Hematopoietic multipotent progenitor cell treated with erythropoietin and hydrocortisone succinate and interleukin-3 and kit ligand, for 8 days (in vitro differentiated cells): ENCODE measurements at regions not wholly inside any gene's neighbourhood (a gene's known extent, or its start where the extent isn't known, plus 50 kb on each side); places are given as distances from the start of the nearest gene placed in this dataset.
"Not testable (repeated sequence)": the region's sequence is repeated elsewhere in the genome, so short reads cannot be mapped to it uniquely, and the experiment has no call there.

Experiments
- DNase-seq: peaks from one replicate; pipeline ENCODE4 v3.0.0-alpha.2; 2015

GRCh38 chr6:834866-835265 lies 141.9 kb upstream of the EXOC2 start:
- DNase-seq = no peak

GRCh38 chr6:834190-834589 lies 141.3 kb upstream of the EXOC2 start:
- DNase-seq = no peak

DNA sequence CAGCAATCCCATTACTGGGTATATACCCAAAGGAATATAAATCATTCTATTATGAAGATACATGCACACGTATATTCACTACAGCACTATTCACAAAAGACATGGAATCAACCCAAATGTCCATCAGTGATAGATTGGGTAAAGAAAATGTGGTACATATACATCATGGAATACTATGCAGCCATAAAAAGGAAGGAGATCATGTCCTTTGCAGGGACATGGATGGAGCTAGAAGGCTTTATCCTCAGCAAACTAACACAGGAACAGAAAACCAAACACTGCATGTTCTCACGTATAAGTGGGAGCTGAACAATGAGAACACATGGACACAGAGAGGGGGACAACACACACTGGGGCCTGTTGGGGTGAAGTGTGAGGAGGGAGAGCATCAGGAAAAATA lies 139.9 kb upstream of the EXOC2 start:
- DNase-seq = not testable (repeated sequence)

- DNase-seq = no peak
Measured at GRCh38 chr6:830667-831327, 137.9 kb upstream of the EXOC2 start.

GRCh38 chr6:829656-830055 lies 136.7 kb upstream of the EXOC2 start:
- DNase-seq = no peak

DNA sequence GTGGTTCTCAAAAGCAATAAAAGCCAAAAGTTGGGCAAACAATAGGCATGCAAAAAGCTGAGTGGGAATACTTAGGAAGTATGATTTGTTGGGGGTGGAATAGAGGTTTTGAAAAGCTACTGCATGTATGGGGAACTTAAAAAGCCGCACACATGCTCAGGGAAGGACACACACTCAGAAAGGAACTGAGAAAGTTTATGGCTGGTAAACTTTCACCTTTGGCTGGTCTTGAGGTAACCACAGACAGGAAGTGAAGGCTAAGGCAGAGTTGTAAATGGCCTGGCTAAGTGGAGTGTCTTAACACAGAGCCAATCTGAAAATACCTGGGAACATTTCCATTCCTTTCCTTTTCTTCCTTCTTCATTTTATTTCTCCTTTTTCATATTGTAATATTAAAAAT lies 134.5 kb upstream of the EXOC2 start:
- no peak for DNase-seq

DNA sequence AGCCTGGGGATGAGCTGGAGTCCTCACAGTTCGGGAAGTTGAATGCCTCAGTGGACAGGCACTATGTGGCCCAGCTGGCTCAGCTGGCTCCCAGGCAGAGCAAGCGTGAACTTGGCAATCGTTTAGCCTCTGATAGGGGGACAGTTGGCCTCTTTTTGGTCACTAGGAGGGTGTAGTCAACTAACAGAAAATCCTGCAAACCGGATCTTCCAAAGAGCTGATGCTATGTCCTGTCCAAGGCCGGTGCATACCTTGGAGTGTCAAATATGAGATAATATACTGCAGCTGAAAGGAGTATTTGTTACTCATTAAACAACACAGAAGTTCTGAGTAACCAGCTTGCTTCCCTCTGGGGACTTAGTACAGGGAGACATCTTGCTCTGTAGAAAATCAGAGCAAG lies 126.2 kb upstream of the EXOC2 start:
- DNase-seq = no peak

DNA sequence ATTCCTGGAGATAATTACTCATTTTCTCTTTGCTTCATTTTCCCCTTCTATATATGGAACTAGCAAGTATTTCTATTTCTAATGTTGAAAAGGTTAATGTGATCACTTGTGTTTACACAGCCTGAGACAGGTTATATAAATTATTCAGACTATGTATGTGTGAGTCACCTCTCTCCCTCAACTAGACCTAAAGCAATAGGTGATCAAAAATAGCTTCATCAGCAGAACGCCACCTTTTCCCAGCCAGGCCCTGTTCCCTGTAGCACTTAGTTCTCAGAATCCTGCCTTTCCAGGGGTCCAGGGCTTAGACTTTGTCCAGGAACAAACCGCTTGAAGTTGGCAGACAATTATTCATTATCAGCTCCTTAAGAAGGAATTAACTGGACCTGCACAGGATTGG lies 125.3 kb upstream of the EXOC2 start:
- DNase-seq = no peak

GRCh38 chr6:816510-817084 lies 123.7 kb upstream of the EXOC2 start:
- peak; percentile 11 for DNase-seq

DNA sequence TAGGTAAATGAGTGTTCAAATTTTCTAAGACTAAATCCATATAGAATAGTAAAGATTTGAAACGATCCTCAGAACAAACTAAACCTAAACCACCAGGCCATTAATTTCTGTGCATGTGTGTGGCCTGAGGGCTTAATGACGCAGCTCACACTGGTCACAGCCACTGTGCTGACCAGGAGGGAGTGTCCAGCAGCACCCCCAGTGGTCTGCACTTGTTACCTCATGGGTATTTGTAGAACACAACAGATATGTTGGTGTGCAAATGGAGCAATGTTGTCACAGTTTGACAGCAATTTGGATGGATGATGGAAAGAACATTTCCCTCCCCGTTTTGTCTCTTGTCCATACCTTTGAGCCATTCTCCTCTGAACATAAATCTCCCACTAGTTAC lies 122.4 kb upstream of the EXOC2 start:
- no peak for DNase-seq

DNA sequence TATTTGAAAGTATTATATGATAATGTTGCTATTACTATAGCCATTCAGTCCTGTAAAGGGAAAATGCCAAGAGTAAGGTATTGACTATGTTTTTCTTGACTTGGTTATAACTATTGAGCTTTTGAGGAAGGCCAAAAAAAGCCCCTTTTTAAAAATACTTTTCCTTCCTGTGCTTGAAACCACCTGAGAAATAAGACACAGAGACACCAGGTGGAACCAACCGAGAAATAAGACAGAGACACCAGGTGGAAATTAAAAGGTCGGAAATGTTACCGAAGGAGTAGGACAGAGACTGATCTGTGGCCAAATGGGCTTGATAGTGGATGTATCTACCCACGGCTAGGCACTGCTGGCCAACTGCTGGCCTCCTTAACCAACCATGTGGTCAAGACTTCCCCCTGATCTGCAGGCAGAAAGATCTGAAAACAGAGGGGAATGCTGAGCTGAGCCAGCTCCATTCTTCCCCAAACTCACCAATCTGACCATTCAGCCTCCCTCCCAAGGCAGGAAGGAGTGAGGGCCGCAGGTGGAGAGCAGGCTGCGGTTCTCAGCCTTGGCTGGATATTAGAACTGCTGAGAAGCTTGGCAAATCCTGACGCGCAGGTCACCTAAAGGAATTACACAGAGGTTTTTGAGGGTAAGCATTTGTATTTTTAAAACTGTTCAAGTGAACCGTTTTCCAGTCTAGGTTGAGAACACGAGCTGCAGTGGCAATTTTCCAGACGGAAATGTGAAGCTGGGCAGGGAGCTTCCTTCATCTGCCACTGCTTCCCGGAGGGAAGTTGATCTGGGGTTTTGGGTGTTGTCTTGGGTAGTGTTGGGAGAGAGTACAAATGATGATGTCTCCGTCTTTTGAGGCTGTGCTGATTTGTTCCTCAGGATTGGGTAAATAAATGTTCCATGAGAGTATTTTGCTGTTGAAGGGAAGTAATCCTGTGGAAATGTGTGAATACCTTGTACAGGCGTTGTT lies 121.7 kb upstream of the EXOC2 start:
- DNase-seq = no peak

GRCh38 chr6:811831-812230 lies 118.9 kb upstream of the EXOC2 start:
- no peak for DNase-seq

GRCh38 chr6:811191-811590 lies 118.3 kb upstream of the EXOC2 start:
- no peak for DNase-seq

- DNase-seq = no peak
Measured at GRCh38 chr6:804771-805170, 111.8 kb upstream of the EXOC2 start.

DNA sequence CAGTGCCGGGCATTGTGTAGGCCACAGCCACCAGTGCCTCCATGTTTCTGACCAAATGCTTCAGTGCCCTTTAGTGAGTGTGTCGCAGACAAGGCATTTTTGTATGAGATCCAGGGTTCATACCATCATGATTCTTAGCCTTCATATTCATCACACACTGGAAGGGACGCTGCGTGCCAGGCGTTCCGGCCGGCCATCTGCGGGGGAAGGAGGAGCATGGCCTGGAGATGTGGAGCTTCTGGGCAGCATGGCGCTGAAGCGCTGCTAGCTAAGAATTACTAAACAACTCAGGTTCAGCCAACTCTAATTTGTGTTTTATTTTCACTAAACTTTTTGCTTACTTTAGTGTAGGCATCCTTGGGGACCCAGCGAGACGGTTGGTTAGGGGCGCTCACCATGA lies 111.4 kb upstream of the EXOC2 start:
- no peak for DNase-seq

DNA sequence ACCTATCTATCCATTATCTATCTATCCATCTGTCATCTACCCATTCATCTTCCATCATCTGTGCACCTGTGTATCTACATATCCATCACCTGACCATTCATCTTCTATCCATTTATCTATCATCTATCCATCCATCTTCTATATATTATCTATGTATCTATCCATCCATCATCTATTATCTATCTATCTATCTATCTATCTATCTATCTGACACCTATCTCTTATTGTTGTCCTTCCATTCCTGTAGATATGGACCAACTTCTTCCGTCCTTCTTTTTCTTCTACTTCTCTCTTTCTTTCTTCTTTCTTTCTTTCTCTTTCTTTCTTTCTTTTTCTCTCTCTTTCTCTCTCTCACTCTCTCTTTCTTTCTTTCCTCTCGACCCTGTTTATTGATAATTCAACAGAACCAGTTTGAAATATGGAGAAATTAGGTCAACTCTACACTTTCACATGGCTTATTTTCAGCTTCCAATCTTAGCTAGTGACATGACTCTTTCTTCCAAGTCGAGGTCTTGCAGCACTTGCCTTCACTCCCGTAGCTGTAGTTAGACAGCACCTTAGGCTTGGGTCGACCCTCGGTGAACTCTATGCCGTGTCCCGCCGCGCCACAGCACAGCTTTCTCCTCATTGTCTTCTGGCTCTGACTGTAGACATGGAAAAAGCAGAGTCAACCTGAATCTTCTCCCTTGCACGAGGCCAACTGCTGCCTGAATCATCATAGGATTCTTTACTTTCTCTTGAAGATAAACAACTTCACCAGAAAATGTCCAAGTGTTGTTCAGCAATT lies 110.4 kb upstream of the EXOC2 start:
- no peak for DNase-seq

DNA sequence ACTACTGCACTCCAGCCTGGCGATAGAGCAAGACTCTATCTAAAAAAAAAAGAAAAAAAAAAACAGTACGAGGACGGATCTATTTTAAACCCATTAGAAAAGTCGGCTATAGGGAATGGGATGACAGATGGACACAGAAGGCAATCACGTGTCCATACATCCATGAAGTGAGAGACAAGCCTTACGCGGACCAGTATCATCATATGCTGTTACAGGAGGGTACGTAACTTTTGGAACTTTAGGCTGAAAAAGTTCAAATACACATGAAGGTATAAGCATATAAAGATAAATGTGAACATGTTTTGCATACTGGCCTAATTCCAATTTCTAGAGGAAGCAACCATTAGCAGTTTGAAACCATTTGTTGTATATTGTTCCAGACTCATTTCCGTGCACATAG lies 109.8 kb upstream of the EXOC2 start:
- no peak for DNase-seq

GRCh38 chr6:802223-802622 lies 109.3 kb upstream of the EXOC2 start:
- not testable (repeated sequence) for DNase-seq

GRCh38 chr6:799769-800168 lies 106.8 kb upstream of the EXOC2 start:
- no peak for DNase-seq

GRCh38 chr6:797479-798077 lies 104.6 kb upstream of the EXOC2 start:
- peak; percentile 48 for DNase-seq

- DNase-seq = no peak
Measured at GRCh38 chr6:795046-795685, 102.2 kb upstream of the EXOC2 start.

DNA sequence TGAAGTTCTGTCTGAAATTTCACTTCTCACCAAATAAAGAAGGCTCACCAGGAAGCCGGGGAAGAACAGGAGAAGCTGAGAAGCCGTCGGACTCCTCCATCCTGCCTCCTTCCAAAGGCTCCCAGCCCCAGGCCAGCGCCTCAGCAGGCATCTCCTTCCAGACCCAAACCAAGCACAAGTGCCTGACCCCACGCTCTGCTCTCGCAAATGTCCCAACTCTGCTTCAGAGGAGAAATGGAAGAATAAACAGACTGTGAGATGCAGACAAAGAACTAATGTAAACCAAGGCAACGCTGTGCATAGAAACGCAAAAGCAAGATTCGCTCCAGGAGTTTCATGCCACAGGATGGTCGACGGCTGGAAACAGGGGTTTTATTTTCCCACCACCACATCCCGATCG lies 100.3 kb upstream of the EXOC2 start:
- DNase-seq = no peak
